ENCODE measurements at regions not wholly inside any gene's neighbourhood (a gene's known extent, or its start where the extent isn't known, plus 50 kb on each side); places are given as distances from the start of the nearest gene placed in this dataset.

GRCh38 chr4:177699365-177700213 lies 257.4 kb upstream of the AGA start:
- no peak for DNase-seq

GRCh38 chr4:177706916-177707315 lies 264.7 kb upstream of the AGA start:
- DNase-seq = no peak

- DNase-seq = no peak
These were observed 271.2 kb upstream of the AGA start for GRCh38 chr4:177713454-177713853.

- DNase-seq = no peak
These were observed 275.2 kb upstream of the AGA start for GRCh38 chr4:177717407-177717806.

- no peak for DNase-seq
These were observed 276.3 kb upstream of the AGA start for GRCh38 chr4:177718514-177718913.

GRCh38 chr4:177726111-177726510 lies 283.9 kb upstream of the AGA start:
- peak; percentile 37 for DNase-seq

- DNase-seq = no peak
These were observed 286.3 kb upstream of the AGA start for GRCh38 chr4:177728361-177729152.

- DNase-seq = no peak
These were observed 287.4 kb upstream of the AGA start for GRCh38 chr4:177729681-177730080.

- no peak for DNase-seq
These were observed 295.2 kb upstream of the AGA start for GRCh38 chr4:177737387-177737940.

- no peak for DNase-seq
These were observed 298.3 kb upstream of the AGA start for GRCh38 chr4:177740563-177740962.

GRCh38 chr4:177759729-177760128 lies 317.5 kb upstream of the AGA start:
- DNase-seq = no peak

GRCh38 chr4:177761692-177762091 lies 319.5 kb upstream of the AGA start:
- DNase-seq = no peak

- peak; percentile 12 for DNase-seq
These were observed 326.9 kb upstream of the AGA start for GRCh38 chr4:177769155-177769554.

- DNase-seq = no peak
These were observed 328.5 kb upstream of the AGA start for GRCh38 chr4:177770776-177771175.

- no peak for DNase-seq
These were observed 329.4 kb upstream of the AGA start for GRCh38 chr4:177771645-177772044.

GRCh38 chr4:177778623-177779022 lies 336.4 kb upstream of the AGA start:
- DNase-seq = no peak

GRCh38 chr4:177785000-177785399 lies 342.8 kb upstream of the AGA start:
- no peak for DNase-seq

GRCh38 chr4:177789610-177790009 lies 347.4 kb upstream of the AGA start:
- DNase-seq = no peak

- no peak for DNase-seq
These were observed 349.0 kb upstream of the AGA start for GRCh38 chr4:177791188-177791587.

GRCh38 chr4:177796841-177797240 lies 354.6 kb upstream of the AGA start:
- DNase-seq = no peak

- DNase-seq = no peak
These were observed 355.9 kb upstream of the AGA start for GRCh38 chr4:177798161-177798560.

- DNase-seq = no peak
These were observed 359.9 kb upstream of the AGA start for GRCh38 chr4:177802162-177802561.

- DNase-seq = no peak
These were observed 360.4 kb upstream of the AGA start for GRCh38 chr4:177802661-177803060.

- DNase-seq = no peak
These were observed 360.9 kb upstream of the AGA start for GRCh38 chr4:177803151-177803550.
